ENCODE measurements at regions not wholly inside any gene's neighbourhood (a gene's known extent, or its start where the extent isn't known, plus 50 kb on each side); places are given as distances from the start of the nearest gene placed in this dataset.
"Not testable (repeated sequence)": the region's sequence is repeated elsewhere in the genome, so short reads cannot be mapped to it uniquely, and the experiment has no call there.

- DNase-seq (ENCODE audit: low spot score) = no peak
Measured at GRCh38 chr3:5545719-5546118, 358.2 kb downstream of the EDEM1 start.

DNA sequence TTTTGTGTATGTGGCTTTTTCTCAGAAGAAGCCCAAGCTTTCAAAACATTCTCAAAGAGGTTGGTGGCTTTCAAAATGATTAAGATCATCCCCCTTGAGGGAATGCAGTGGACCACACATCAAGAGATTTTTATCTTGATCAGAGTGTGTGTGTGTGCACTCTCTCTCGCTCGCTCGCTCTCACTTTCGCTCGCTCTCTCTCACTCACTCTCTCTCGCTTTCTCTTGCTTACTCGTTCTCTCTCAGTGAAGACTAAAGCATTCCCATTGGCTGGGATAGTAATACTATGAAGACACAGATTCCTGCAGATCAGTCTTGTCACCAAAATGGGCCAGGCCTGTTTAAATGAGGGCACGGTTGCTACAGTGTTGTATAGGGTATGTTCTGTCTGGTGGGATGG lies 365.7 kb downstream of the EDEM1 start:
- DNase-seq (ENCODE audit: low spot score) = no peak

DNA sequence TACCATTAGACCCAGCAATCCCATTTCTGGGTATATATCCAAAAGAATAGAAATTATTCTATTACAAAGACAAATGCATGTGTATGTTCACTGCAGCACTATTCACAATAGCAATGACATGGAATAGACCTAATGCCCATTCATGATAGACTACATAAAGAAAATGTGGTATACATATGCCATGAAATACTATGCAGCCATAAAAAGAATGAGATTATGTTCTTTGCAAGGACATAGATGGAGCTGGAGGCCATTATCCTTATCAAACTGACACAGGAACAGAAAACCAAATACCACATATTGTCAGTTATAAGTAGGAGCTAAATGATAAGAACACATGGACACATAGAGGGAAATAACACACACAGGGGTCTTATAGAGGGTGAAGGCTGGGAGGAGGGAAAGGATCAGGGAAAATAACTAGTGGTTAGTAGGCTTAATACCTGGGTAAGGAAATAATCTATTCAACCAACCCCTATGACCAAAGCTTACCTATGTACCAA lies 366.8 kb downstream of the EDEM1 start:
- DNase-seq (ENCODE audit: low spot score) = no peak

DNA sequence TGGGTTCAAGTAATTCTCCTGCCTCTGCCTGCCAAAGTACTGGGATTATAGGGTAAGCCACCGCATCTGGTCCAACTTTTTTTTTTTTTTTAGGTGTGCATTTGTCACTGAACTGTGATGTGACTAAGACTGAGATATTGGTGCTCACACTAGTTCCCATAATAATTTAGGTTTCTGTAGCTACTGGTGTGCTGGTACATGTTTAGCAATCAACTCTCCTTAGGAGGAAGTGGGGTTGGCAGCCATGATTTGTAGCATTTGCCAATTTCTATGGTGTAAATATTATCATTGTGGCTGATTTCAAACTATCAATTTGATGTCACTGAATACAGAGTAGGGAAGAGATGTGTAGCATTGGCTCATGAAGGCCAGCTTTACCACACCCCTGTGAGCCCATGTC lies 372.7 kb downstream of the EDEM1 start:
- DNase-seq (ENCODE audit: low spot score) = no peak

DNA sequence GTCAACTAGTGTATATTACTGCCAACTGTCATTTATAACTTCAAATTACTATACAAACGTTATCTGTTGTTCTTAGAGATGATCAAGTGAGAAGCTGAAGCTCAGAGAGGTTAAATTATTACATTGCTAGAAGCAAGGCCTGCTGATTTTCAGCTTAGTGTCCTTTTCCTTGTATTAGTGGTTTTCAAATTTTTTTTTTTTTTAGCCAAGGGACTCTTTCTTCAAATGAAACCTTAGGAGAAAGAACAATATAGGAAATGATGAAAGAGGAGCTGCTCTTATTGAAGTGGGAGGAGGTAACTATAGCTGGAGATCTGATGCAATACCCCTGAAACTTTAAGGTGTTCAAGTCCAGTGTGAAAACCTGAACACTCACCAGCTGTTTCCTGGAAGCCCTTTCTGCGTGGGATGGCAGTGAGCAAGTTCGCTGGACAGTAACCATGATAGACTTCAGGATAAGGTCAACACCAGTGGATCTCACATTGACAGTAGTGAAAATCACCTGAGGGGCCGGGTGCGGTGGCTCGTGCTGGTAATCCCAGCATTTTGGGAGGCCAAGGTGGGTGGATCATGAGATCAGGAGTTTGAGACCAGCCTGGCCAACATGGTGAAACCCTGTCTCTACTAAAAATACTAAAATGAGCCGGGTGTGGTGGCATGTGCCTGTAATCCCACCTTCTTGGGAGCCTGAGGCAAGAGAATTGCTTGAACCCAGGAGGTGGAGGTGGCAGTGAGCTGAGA lies 376.2 kb downstream of the EDEM1 start:
- DNase-seq (ENCODE audit: low spot score) = no peak

DNA sequence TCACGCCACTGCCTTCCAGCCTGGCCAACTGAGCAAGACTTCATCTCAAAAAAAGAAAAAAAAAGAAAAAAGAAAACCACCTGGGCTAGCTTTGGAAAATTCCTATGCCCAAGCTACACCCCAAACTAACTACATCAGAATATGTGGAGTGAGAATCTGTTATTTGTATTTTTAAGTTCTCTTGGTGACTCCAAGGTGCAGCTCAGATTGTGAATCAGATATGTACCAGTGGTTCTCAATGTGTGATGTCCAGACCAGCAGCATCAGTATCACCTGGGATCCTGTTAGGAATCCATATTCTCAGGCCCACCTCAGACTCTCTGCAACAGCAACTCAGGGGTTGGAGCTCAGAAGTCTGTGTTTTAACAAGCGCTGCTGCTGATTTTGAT lies 376.8 kb downstream of the EDEM1 start:
- no peak for DNase-seq (ENCODE audit: low spot score)

DNA sequence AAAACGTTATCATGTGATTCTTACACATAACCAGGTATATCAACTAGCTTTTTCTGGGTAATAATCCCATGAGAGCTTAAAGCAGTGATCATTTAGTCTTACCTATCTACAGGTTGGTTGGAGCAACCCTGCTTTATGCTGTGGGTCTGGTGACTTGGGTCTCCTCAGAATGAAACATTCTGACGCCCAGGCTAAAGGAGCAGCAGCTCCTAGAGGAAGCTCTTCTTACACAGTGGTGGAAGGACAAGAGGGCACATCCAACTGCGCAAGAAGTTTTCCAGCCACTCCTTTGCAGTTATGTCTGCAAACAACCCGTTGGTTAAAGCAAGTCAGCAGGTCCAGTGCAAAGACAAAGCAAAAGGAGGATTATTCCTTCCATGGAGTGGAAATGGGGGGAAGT lies 377.5 kb downstream of the EDEM1 start:
- DNase-seq (ENCODE audit: low spot score) = no peak

DNA sequence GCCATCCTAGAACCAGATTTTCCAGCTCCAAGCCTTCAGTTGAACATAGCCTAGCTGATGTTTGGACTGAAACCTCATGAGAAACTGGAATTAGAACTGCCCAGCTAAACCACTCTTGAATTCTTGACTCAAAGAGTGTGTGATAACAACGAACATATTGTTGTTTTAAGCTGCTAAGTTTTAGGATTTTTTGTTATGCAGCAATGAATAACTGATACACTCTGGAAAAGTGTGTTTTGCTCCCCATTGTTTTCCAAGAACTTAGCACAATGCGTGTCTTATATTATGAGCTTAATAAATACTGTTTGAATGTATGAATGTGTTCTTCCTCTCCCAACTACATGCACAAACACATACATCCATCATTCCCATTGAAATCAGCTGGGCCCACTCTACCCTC lies 379.6 kb downstream of the EDEM1 start:
- no peak for DNase-seq (ENCODE audit: low spot score)

DNA sequence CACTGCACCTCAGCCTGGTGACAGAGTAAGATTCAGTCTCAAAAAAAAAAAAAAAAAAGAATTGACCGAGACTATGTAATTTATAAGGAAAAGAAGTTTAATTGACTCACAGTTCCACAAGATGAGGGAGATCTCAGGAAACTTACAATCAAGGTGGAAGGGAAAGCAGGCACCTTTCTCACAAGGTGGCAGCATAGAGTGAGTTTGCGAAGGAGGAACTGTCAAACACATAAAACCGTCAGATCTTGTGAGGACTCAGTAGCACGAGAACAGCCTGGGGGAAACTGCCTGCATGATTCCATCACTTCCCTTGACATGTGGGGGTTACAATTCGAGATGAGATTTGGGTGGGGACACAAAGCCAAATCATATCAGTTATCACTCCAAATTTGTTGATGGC lies 380.9 kb downstream of the EDEM1 start:
- DNase-seq (ENCODE audit: low spot score) = no peak

DNA sequence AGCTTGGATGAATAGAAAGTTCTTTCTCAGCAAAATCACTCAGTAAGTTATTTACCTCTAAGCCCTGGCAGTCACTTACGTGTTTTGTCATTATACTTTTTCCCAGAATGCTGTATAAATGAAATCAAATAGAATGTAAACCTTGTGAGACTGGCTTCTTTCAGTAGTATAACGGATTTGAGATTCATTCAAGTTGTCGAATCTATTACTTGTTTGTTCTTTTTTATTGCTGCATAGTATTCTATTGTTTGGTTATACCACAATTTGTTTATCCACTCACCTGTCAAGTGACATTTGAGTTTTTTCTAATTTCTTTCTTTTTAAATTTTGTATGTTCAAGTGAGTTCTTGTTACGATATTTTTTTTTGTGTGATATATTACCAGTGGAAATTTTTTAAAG lies 381.6 kb downstream of the EDEM1 start:
- no peak for DNase-seq (ENCODE audit: low spot score)

GRCh38 chr3:5572168-5572567 lies 384.7 kb downstream of the EDEM1 start:
- no peak for DNase-seq (ENCODE audit: low spot score)

GRCh38 chr3:5576277-5577011 lies 388.9 kb downstream of the EDEM1 start:
- no peak for DNase-seq (ENCODE audit: low spot score)

DNA sequence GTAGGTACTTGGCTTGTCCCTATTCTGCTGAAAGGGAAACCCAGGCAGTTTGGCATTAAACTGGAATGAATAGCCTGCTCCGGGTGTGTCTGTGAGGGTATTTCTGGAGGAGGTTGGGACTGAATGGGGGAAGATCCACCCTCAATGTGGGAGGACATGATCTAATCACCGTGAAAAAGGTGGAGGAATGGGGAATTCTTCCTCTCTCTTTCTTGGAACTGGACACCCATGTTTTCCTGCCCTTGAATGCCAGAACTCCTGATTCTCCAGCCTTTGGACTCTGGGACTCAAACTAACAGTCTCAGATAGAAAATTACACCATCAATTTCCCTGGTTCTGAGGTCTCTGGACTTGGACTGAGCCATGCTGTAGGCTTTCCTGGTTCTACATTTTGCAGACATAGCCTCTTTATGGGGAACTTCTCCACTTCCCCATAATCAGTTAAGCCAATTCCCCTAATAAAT lies 391.7 kb downstream of the EDEM1 start:
- no peak for DNase-seq (ENCODE audit: low spot score)

- no peak for DNase-seq (ENCODE audit: low spot score)
Measured at GRCh38 chr3:5579946-5580345, 392.4 kb downstream of the EDEM1 start.

GRCh38 chr3:5580826-5581225 lies 393.3 kb downstream of the EDEM1 start:
- no peak for DNase-seq (ENCODE audit: low spot score)

DNA sequence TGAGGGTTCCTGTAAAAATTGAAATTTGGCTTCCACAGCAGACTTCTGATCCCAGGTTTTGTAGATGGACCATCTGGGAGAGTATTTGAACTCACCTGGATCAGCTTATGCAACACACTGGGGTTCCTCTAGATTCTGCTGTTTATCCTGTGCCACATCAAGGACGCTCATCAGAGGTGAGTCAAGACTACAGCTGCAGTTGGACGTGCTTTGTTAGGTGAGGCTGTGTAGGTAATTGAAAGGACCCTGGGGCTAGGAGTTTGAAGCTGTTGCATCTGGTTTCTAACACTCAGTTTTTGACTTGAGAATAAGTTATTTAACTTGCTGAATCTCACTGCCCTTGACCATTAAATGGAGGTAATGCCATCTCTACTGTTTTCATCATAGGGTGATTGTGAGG lies 394.2 kb downstream of the EDEM1 start:
- no peak for DNase-seq (ENCODE audit: low spot score)

DNA sequence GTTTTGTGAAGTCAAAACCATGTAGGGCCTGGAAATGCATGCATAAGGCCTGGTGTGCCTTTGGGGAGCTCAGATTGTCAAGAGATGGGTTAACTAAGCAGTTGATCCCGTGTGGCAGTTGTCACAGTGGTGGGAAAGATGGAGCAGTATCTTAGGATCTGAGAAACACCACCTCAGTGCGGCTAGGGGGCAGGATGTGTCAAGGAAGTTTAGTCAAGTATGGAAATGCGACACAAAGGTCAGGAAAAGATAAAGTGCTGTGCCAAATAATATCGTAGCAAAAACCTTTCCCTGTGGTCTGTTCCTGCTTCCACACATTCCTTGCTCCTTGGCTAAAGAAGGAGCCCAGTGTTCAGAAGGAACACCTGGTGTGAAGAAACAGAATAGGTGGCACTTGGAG lies 396.4 kb downstream of the EDEM1 start:
- DNase-seq (ENCODE audit: low spot score) = no peak

GRCh38 chr3:5585085-5585484 lies 397.6 kb downstream of the EDEM1 start:
- no peak for DNase-seq (ENCODE audit: low spot score)

DNA sequence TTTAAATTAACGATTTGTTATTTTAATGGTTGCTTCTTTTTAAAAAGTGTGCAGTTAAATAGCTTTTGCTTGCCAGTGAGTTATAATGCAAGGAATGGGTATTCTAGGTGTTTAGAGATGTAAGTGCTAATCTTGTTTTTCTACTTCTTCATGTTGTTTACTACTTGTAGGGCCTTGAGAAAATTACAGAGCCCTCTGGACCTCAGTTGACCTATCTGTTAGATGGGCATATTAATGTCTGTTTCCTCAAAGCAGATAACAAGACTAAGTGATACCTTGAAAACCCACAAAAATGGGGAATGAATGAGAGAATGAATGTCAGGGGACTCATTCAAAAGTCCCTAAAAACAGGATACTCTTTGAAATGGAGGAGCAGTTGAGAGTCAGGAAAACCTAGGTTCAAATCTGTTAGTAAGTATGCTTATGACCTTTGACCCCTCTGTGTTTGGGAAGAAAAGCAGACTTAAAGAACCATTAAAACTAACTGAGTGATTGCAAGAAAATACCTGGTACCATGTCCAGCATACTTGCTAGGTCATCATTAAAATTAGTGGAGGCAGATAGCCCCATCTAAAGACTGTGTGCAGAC lies 419.5 kb downstream of the EDEM1 start:
- no peak for DNase-seq (ENCODE audit: low spot score)

GRCh38 chr3:5607581-5607980 lies 420.1 kb downstream of the EDEM1 start:
- DNase-seq (ENCODE audit: low spot score) = no peak

DNA sequence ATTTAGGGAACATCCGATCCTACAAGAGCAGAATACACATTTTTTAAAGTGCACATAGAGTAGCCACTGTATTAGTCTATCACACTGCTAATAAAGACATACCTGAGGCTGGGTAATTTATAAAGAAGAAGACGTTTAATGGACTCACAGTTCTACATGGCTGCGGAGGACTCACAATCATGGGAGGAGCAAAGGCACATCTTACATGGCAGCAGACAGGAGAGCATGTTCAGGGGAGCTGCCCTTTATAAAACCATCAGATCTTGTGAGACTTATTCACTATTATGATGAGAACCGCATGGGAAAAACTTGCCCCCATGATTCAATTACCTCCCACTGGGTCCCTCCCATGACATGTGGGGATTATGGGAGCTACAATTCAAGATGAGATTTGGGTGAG lies 421.5 kb downstream of the EDEM1 start:
- DNase-seq (ENCODE audit: low spot score) = not testable (repeated sequence)

DNA sequence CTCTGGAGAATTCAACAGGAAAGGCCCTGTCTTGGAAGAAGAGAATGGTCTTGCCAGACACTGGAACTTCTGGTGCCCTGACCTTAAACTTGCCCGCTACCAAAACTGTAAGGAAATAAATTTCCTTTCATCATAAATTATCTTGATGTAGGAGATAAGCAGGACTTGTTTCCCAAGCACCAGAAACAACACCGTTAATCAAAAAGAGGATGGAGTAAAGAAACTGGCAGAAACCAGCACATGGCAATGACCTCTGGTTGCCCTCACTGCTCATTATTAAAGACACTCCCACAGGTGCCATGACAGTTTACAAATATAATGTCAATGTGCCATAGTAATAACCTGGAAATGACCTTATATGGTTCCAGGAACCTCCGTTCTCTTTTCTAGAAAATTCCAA lies 426.1 kb downstream of the EDEM1 start:
- no peak for DNase-seq (ENCODE audit: low spot score)

DNA sequence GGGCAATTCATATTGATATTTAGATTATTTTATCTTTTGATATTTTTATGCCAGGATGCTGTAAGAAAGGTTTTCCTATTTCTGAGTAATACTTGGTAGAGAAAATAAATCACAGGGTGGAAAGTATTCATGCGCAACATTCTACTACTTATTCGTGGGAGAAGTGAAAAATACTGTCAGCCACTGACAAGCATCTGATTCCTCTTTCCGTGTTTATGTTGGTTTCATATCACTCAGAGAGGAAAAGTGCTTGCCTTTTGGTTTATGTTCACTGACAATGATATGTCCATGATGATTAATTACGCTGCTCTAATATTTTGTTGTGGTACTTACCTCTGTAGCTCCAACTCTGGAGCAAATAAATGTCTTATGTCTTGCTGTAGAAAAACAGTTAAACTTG lies 429.4 kb downstream of the EDEM1 start:
- DNase-seq (ENCODE audit: low spot score) = no peak
